Heart right ventricle (tissue), 16 donors: ENCODE measurements at regions not wholly inside any gene's neighbourhood (a gene's known extent, or its start where the extent isn't known, plus 50 kb on each side); places are given as distances from the start of the nearest gene placed in this dataset.

Experiments
- ATAC-seq, 8 donors: fragments of 200-7000 bp; cut with Tn5 transposase; one replicate each; pipeline ENCODE4 v1.9.1; 2020; ENCODE audit warnings: mild to moderate bottlenecking in 8 of 8, moderate library complexity in 8 of 8, moderate number of reproducible peaks in 1 of 8
- DNase-seq, 2 donors: peaks; one replicate each; pipeline ENCODE4 v3.0.0-alpha.2; 2020
- H3K27ac ChIP-seq, 10 donors: fragments of 200-600 bp; sonication (generic) in 2 of 10; one replicate each; pipeline versions ENCODE4 v1.5.0 to v1.8.0; 2020 to 2022; ENCODE audit warnings: mild to moderate bottlenecking in 3 of 10
- H3K27me3 ChIP-seq, 7 donors: fragments of 200-600 bp; one replicate each; pipeline ENCODE4 v1.8.0; 2021 to 2022; ENCODE audit warnings: mild to moderate bottlenecking in 2 of 7
- H3K36me3 ChIP-seq, 9 donors: fragments of 200-600 bp; sonication (generic) in 1 of 9; one replicate each; pipeline versions ENCODE4 v1.5.0 to v1.8.0; 2020 to 2022; ENCODE audit warnings: mild to moderate bottlenecking in 2 of 9
- H3K4me1 ChIP-seq, 9 donors: fragments of 200-600 bp; sonication (generic) in 1 of 9; one replicate each; pipeline versions ENCODE4 v1.5.0 to v1.8.0; 2020 to 2022; ENCODE audit warnings: mild to moderate bottlenecking in 4 of 9
- H3K4me3 ChIP-seq, 10 donors: fragments of 200-600 bp; sonication (generic) in 2 of 10; one replicate each; pipeline versions ENCODE4 v1.5.0 to v1.8.0; 2020 to 2022; ENCODE audit warnings: mild to moderate bottlenecking in 7 of 10, moderate library complexity in 2 of 10
- H3K9me3 ChIP-seq, 11 donors: fragments of 200-600 bp in 10 of 11; sonication (generic) in 2 of 11; one replicate each; pipeline versions ENCODE4 v1.5.0 to v1.8.0; 2013 to 2022; ENCODE audit warnings: mild to moderate bottlenecking in 2 of 11, control low read depth in 1 of 11, moderate library complexity in 1 of 11
- CTCF ChIP-seq, 9 donors: fragments of 200-600 bp; sonication (generic) in 2 of 9; IDR thresholded peaks; one replicate each; pipeline versions ENCODE4 v1.5.0 to v1.8.0; 2021 to 2022; ENCODE audit warnings: antibody characterized with exemption in 9 of 9, mild to moderate bottlenecking in 5 of 9, moderate library complexity in 1 of 9
- WGBS, 2 donors: extraction: QIAGEN DNeasy Blood & Tissue Kit; methylation state at CpG; one replicate each; pipeline ENCODE4 v1.1.7; 2013; ENCODE audit warnings: inconsistent platforms in 1 of 2; 5-methylcytosine and 5-hydroxymethylcytosine counted together
- intact Hi-C, 10 donors: fragments of 100-400 bp; cut with DNase I; formaldehyde crosslinking; loops; one replicate each; pipeline versions ENCODE4 v1.11.1 to v1.14.2; 2022
- donor health status: Arrhythmogenic right ventricular cardiomyopathy.
- donor health status: ischemic (EF 13 %, LVEDD 7.1; RV severe dilation, severe dysfunction).
- donor health status: healthy with polysubstance abuse.
- donor health status: DM: no; HTN: yes; CAD: no.
- donor health status: DM: no; HTN: no; CAD: no.
- donor health status: ischemic (EF 25% LVEDD 6.9; RV normal size, moderate dysfunction).
- donor health status: ischemic (EF 25% LVEDD 5.7; RV mildly dilated, moderate dysfunction).
- donor health status: healthy.
- donor health status: DM: yes; HTN: yes; CAD: no.
- donor health status: Ischemic cardiomyopathy.
- donor health status: ischemic (EF 35%, LVEDD 5.7; RV mildly dilated, moderate dysfunction).
- donor health status: nonischemic (EF 11% LVEDD 7.7; RV severe dilation, severe dysfunction).
- donor health status: DM: yes; HTN: yes; CAD: no.
- donor health status: PGD.
- donor health status: ischemic (EF 29% LVEDD 5.4; RV normal size, mild dysfunction).
- donor health status: nonischemic (EF 23%, LVEDD 6.1; RV moderate dilation, normal function).

GRCh38 chr9:88291056-88291455 is 97.2 kb upstream of the SPIN1 start:
- no peaks in the 10 kb centered on the region for H3K27me3 ChIP-seq
- H3K4me3 ChIP-seq = no peak overlapping the region
- ATAC-seq (no peak), DNase-seq (no peak)
- 89 to 92% methylated on average over 7 of the region's 7 CpGs for WGBS, 2 donors
- H3K4me1 ChIP-seq = no peaks in the 10 kb centered on the region
- H3K36me3 ChIP-seq = no peaks in the 10 kb centered on the region
- H3K9me3 ChIP-seq = no peaks in the 10 kb centered on the region
- no peak for TF ChIP-seq CTCF (IDR thresholded peaks at IDR 0.05)
- H3K27ac ChIP-seq = no peak overlapping the region
- intact Hi-C loops = no loop called here

GRCh38 chr9:88289532-88289931 is 98.7 kb upstream of the SPIN1 start:
- intact Hi-C loops = no loop called here
- ATAC-seq = no peak
- no peaks in the 10 kb centered on the region for H3K4me1 ChIP-seq

GRCh38 chr9:88287972-88288371 is 100.3 kb upstream of the SPIN1 start:
- WGBS, 2 donors = 79 to 84% methylated on average over 2 of the region's 2 CpGs
- intact Hi-C loops = no loop called here
- Histone ChIP-seq H3K27ac (no peak overlapping the region), H3K27me3 (no peaks in the 10 kb centered on the region), H3K4me3 (no peak overlapping the region), H3K9me3 (peaks cover 0 to 16% (median 0%) of the 10 kb centered on the region in 11 donors), H3K4me1 (no peaks in the 10 kb centered on the region), H3K36me3 (no peaks in the 10 kb centered on the region)
- no peak for TF ChIP-seq CTCF (IDR thresholded peaks at IDR 0.05)
- no peak for ATAC-seq
- DNase-seq = no peak

More at GRCh38 chr9:88289532-88289931, 98.7 kb upstream of the SPIN1 start:
- Histone ChIP-seq H3K36me3 (no peaks in the 10 kb centered on the region), H3K27ac (no peak overlapping the region), H3K9me3 (peaks cover 0 to 8% (median 0%) of the 10 kb centered on the region in 11 donors), H3K4me3 (no peak overlapping the region), H3K27me3 (no peaks in the 10 kb centered on the region)
- 92% methylated on average over 8 of the region's 8 CpGs for WGBS, 2 donors
- no peak for DNase-seq
- TF ChIP-seq CTCF (IDR thresholded peaks at IDR 0.05) = no peak

- 60 to 66% methylated on average over 10 of the region's 10 CpGs for WGBS, 2 donors
- no peak for TF ChIP-seq CTCF (IDR thresholded peaks at IDR 0.05)
- Histone ChIP-seq H3K27ac (no peak overlapping the region), H3K4me3 (no peak overlapping the region), H3K4me1 (no peaks in the 10 kb centered on the region), H3K27me3 (peaks cover 0 to 8% (median 0%) of the 10 kb centered on the region in 7 donors), H3K36me3 (no peaks in the 10 kb centered on the region), H3K9me3 (peaks cover 0 to 20% (median 0%) of the 10 kb centered on the region in 11 donors)
- intact Hi-C loops = no loop called here
- DNase-seq (no peak), ATAC-seq (no peak)
These were observed 107.3 kb upstream of the SPIN1 start for GRCh38 chr9:88280816-88281382.
